Mesenchymal stem cell (in vitro differentiated cells and primary cell): ENCODE measurements at regions not wholly inside any gene's neighbourhood (a gene's known extent, or its start where the extent isn't known, plus 50 kb on each side); places are given as distances from the start of the nearest gene placed in this dataset.

ENCODE experiments used
- DNase-seq: peaks from one replicate; pipeline ENCODE4 v3.0.0-alpha.2; 2013
- H2AFZ ChIP-seq: one replicate; pipeline ENCODE4 v1.6.1; 2013; ENCODE audit warnings: low read depth, mild to moderate bottlenecking, control low read depth, inconsistent platforms, low read length, moderate library complexity
- H2AK5ac ChIP-seq: 2 replicates; pipeline ENCODE4 v1.6.1; 2013; ENCODE audit warnings: low read length, moderate library complexity, mild to moderate bottlenecking, inconsistent platforms; ENCODE audit not compliant: severe bottlenecking
- H2BK120ac ChIP-seq: one replicate; pipeline ENCODE4 v1.6.1; 2013; ENCODE audit warnings: low read depth, mild to moderate bottlenecking, inconsistent platforms, low read length, moderate library complexity
- H2BK12ac ChIP-seq, 2 experiments: one replicate each; pipeline ENCODE4 v1.6.1; 2013; ENCODE audit warnings: inconsistent platforms in 2 of 2, low read length in 2 of 2, mild to moderate bottlenecking in 2 of 2, moderate library complexity in 2 of 2, control low read depth in 1 of 2
- H2BK15ac ChIP-seq: one replicate; pipeline ENCODE4 v1.6.1; 2013; ENCODE audit warnings: mild to moderate bottlenecking, low read depth, inconsistent platforms; ENCODE audit not compliant: poor library complexity, severe bottlenecking
- H2BK5ac ChIP-seq: 2 replicates; pipeline ENCODE4 v1.6.1; 2013; ENCODE audit warnings: low read depth, mild to moderate bottlenecking, low read length, control low read depth, inconsistent platforms; ENCODE audit not compliant: poor library complexity, severe bottlenecking
- H3K14ac ChIP-seq, 2 experiments: one replicate each; pipeline ENCODE4 v1.6.1; 2013; ENCODE audit warnings: inconsistent platforms in 2 of 2, low read length in 2 of 2, control low read depth in 1 of 2, mild to moderate bottlenecking in 1 of 2, moderate library complexity in 1 of 2
- H3K18ac ChIP-seq, 2 experiments: one replicate each; pipeline ENCODE4 v1.6.1; 2013; ENCODE audit warnings: inconsistent platforms in 2 of 2, low read length in 2 of 2, control low read depth in 1 of 2, low read depth in 1 of 2, mild to moderate bottlenecking in 1 of 2
- H3K23ac ChIP-seq, 2 experiments: one replicate each; pipeline ENCODE4 v1.6.1; 2013; ENCODE audit warnings: inconsistent platforms in 2 of 2, low read length in 2 of 2, mild to moderate bottlenecking in 2 of 2, moderate library complexity in 2 of 2, control low read depth in 1 of 2
- H3K27ac ChIP-seq: 2 replicates; pipeline ENCODE4 v1.5.1; 2013; ENCODE audit warnings: mild to moderate bottlenecking, moderate library complexity, low read length, control low read depth, inconsistent platforms; ENCODE audit not compliant: poor library complexity, severe bottlenecking
- H3K27me3 ChIP-seq, 2 experiments: 2 replicates each; pipeline versions ENCODE4 v1.6.1 to v1.7.0; 2013; ENCODE audit warnings: low read length in 2 of 2, mild to moderate bottlenecking in 2 of 2, moderate library complexity in 2 of 2, control low read depth in 1 of 2, inconsistent platforms in 1 of 2; ENCODE audit not compliant: control insufficient read depth in 1 of 2, insufficient read depth in 1 of 2
- H3K36me3 ChIP-seq, 2 experiments: 2 replicates each; pipeline versions ENCODE4 v1.6.1 to v1.7.0; 2013; ENCODE audit warnings: low read length in 2 of 2, control low read depth in 1 of 2, inconsistent platforms in 1 of 2, low read depth in 1 of 2, mild to moderate bottlenecking in 1 of 2; ENCODE audit not compliant: insufficient read depth in 2 of 2, control insufficient read depth in 1 of 2
- H3K4ac ChIP-seq, 2 experiments: one replicate each; pipeline ENCODE4 v1.6.1; 2013; ENCODE audit warnings: inconsistent platforms in 2 of 2, low read length in 2 of 2, mild to moderate bottlenecking in 2 of 2, moderate library complexity in 2 of 2, control low read depth in 1 of 2, low read depth in 1 of 2
- H3K4me1 ChIP-seq: 2 replicates; pipeline ENCODE4 v1.6.1; 2013; ENCODE audit warnings: low read depth, low read length, control low read depth; ENCODE audit not compliant: control insufficient read depth, insufficient read depth
- H3K4me2 ChIP-seq: 2 replicates; pipeline ENCODE4 v1.6.1; 2013; ENCODE audit warnings: low read length, mild to moderate bottlenecking, inconsistent platforms; ENCODE audit not compliant: poor library complexity, severe bottlenecking
- H3K4me3 ChIP-seq, 2 experiments: 2 replicates each; pipeline versions ENCODE4 v1.5.1 to v1.7.0; 2013; ENCODE audit warnings: low read length in 2 of 2, mild to moderate bottlenecking in 2 of 2, control low read depth in 1 of 2, low read depth in 1 of 2; ENCODE audit not compliant: insufficient read depth in 1 of 2
- H3K79me1 ChIP-seq: replicated peaks from 2 replicates; pipeline ENCODE4 v1.6.1; 2013; ENCODE audit warnings: mild to moderate bottlenecking, control low read depth, low read length, inconsistent platforms; ENCODE audit not compliant: poor library complexity, severe bottlenecking
- H3K9ac ChIP-seq: 2 replicates; pipeline ENCODE4 v1.7.0; 2013; ENCODE audit warnings: mild to moderate bottlenecking, low read length, moderate library complexity
- H3K9me3 ChIP-seq: 2 replicates; pipeline ENCODE4 v1.7.0; 2013; ENCODE audit warnings: mild to moderate bottlenecking, low read length; ENCODE audit not compliant: control insufficient read depth
- H4K8ac ChIP-seq: one replicate; pipeline ENCODE4 v1.6.1; 2013; ENCODE audit warnings: inconsistent platforms, mild to moderate bottlenecking, low read length, moderate library complexity
- H4K91ac ChIP-seq: one replicate; pipeline ENCODE4 v1.6.1; 2013; ENCODE audit warnings: mild to moderate bottlenecking, low read length, inconsistent platforms
- WGBS: methylation state at CpG from one replicate; pipeline ENCODE4 v1.1.7; 2013; ENCODE audit warnings: mixed read lengths; 5-methylcytosine and 5-hydroxymethylcytosine counted together

DNA sequence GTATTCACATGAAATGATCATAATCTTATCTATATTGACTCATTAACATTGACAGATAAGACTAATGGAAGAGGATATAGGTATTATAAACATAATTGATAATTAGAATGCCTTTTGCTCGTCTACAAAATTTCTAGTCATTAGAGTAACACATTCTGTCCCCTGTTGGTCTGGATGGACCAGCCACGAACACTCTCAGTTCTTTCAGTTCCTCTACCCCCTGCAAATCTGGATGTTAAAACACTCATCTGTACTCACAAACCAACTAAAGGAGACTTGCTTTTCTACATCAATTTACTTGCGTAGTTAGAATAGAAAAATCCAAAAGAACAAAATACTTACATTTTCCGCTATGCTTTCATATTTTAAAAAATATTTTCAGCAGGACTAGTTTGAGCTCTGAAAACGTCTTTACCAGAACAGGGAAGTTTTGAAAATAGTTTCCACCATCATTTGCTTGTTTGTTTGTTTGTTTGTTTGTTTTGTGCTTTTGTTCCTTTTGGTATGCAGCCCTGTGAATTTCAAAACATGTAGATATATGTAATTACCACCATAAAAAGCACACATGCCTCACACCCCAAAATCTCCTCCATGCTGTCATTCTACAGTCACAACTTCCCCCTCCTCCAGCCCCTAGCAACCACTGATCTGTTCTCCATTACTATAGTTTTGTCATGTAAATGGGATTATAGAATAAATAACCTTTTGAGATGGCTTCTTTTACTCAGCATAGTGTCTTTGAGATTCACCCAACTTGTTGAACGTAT lies 103.8 kb downstream of the FZD1 start:
- Histone ChIP-seq H3K36me3 (no peaks in the 10 kb centered on the region), H2AK5ac (no peak overlapping the region), H4K91ac (no peak overlapping the region), H3K4me2 (no peak overlapping the region), H2BK120ac (no peak overlapping the region), H3K27ac (no peak overlapping the region), H3K23ac (no peak overlapping the region), H2BK15ac (no peak overlapping the region), H4K8ac (no peak overlapping the region), H3K79me1 (no peaks in the 10 kb centered on the region), H3K9me3 (no peaks in the 10 kb centered on the region), H2BK5ac (no peak overlapping the region), H3K18ac (no peak overlapping the region), H2AFZ (no peak overlapping the region), H3K27me3 (no peaks in the 10 kb centered on the region), H3K4ac (no peak overlapping the region), H3K4me1 (no peaks in the 10 kb centered on the region), H3K4me3 (no peak overlapping the region), H3K9ac (no peak overlapping the region), H2BK12ac (no peak overlapping the region), H3K14ac (no peak overlapping the region)
- DNase-seq = no peak
- WGBS = 71% methylated on average over 4 of the region's 6 CpGs

GRCh38 chr7:91372323-91372722 lies 108.1 kb downstream of the FZD1 start:
- H3K27ac ChIP-seq = no peak overlapping the region
- no peak overlapping the region for H3K9ac ChIP-seq
- DNase-seq = no peak
- H3K9me3 ChIP-seq = no peaks in the 10 kb centered on the region
- H4K8ac ChIP-seq = no peak overlapping the region
- H2BK120ac ChIP-seq = no peak overlapping the region
- no peak overlapping the region for H2BK15ac ChIP-seq
- no peak overlapping the region for H2AFZ ChIP-seq
- no peak overlapping the region for H4K91ac ChIP-seq
- H3K18ac ChIP-seq = no peak overlapping the region
- peaks cover 3% of the 10 kb centered on the region for H3K4me1 ChIP-seq
- no peak overlapping the region for H2BK5ac ChIP-seq
- no peaks in the 10 kb centered on the region for H3K27me3 ChIP-seq
- H3K4me2 ChIP-seq = no peak overlapping the region
- no peak overlapping the region for H3K23ac ChIP-seq
- no peaks in the 10 kb centered on the region for H3K79me1 ChIP-seq
- WGBS = 82% methylated on average over 3 of the region's 3 CpGs
- H3K4ac ChIP-seq = no peak overlapping the region
- no peak overlapping the region for H2AK5ac ChIP-seq
- H3K4me3 ChIP-seq = no peak overlapping the region
- H3K36me3 ChIP-seq = no peaks in the 10 kb centered on the region
- H3K14ac ChIP-seq = no peak overlapping the region
- H2BK12ac ChIP-seq = no peak overlapping the region

- WGBS = 80% methylated on average over 1 of the region's 4 CpGs
- Histone ChIP-seq H2BK12ac (no peak overlapping the region), H3K36me3 (no peaks in the 10 kb centered on the region)
These were observed 109.0 kb downstream of the FZD1 start for GRCh38 chr7:91373111-91373800.

DNA sequence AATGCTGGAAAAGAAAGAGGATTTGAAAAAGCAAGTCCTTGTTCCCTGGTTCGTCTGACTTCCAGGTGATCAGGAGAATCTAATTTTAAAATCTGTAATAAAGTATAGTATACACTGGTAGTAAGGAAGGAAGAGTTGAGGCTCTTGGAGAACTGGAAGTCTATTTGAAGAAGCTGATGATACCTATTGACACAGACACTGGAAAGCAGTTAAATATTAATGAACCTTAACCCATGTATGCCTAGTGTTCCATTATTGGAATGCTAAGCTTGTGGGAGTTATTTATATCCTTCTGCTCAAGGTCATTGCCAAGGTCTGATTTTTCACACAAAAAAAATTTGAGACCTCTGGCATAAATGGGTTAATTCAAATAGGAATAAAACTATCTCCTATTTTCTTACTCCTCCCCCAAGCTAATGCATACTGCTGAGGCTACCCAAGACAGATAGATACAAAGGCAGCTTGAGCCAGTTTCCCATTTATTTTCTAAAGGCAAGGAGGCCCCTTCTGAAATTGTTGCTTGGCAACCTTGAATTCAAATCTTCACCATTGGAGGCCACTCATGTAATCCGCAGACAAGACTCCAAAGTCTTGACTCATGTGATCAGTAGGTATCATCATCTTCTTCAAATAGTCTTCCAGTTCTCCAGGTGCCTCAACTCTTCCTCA lies 110.2 kb downstream of the FZD1 start:
- Histone ChIP-seq H3K4me3 (no peak overlapping the region), H3K36me3 (no peaks in the 10 kb centered on the region), H3K23ac (no peak overlapping the region), H3K4me1 (peaks cover 3% of the 10 kb centered on the region), H3K18ac (no peak overlapping the region), H3K4me2 (no peak overlapping the region), H4K91ac (no peak overlapping the region), H2AK5ac (peak overlapping the region; percentile 94), H2BK5ac (no peak overlapping the region), H3K79me1 (no peaks in the 10 kb centered on the region), H3K4ac (no peak overlapping the region), H2BK120ac (no peak overlapping the region), H2BK12ac (no peak overlapping the region), H3K9ac (no peak overlapping the region), H2AFZ (no peak overlapping the region), H3K9me3 (no peaks in the 10 kb centered on the region), H3K27me3 (no peaks in the 10 kb centered on the region), H2BK15ac (no peak overlapping the region), H3K14ac (no peak overlapping the region), H4K8ac (no peak overlapping the region), H3K27ac (peak overlapping the region; percentile 52)
- DNase-seq = no peak
- WGBS = 89% methylated on average over 2 of the region's 2 CpGs

More at GRCh38 chr7:91373111-91373800, 109.0 kb downstream of the FZD1 start:
- H3K4me1 ChIP-seq = peaks cover 3% of the 10 kb centered on the region
- H2AK5ac ChIP-seq = peak overlapping the region; percentile 9
- no peaks in the 10 kb centered on the region for H3K79me1 ChIP-seq
- H3K14ac ChIP-seq = no peak overlapping the region
- H3K27me3 ChIP-seq = no peaks in the 10 kb centered on the region
- H3K4me2 ChIP-seq = no peak overlapping the region
- H3K4me3 ChIP-seq = no peak overlapping the region
- H2AFZ ChIP-seq = no peak overlapping the region
- no peaks in the 10 kb centered on the region for H3K9me3 ChIP-seq
- no peak overlapping the region for H2BK5ac ChIP-seq
- H2BK120ac ChIP-seq = no peak overlapping the region
- no peak overlapping the region for H4K91ac ChIP-seq
- H3K23ac ChIP-seq = no peak overlapping the region
- no peak overlapping the region for H3K4ac ChIP-seq
- no peak overlapping the region for H3K27ac ChIP-seq
- no peak overlapping the region for H3K18ac ChIP-seq
- no peak overlapping the region for H4K8ac ChIP-seq
- H3K9ac ChIP-seq = no peak overlapping the region
- DNase-seq = no peak
- no peak overlapping the region for H2BK15ac ChIP-seq
